ENCODE measurements at regions not wholly inside any gene's neighbourhood (a gene's known extent, or its start where the extent isn't known, plus 50 kb on each side); places are given as distances from the start of the nearest gene placed in this dataset.

DNA sequence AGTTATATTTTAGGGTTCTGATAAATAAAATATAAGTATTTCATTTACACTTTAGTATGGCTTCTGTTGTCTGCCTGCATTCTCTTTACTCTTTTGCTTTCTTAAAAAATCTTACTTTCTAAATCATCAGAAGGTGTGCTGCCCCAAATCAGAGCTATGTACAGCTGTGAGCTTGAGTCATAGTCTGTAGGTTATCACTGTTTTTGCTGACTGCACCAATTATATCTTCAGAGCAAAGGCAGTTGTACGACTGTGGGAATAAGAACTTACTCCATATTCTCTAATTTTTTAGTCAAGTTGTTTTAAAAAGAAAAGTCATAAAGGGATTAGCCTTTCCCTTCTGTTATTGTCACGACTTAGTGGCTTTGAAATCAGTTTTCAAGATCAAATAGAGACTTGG, 1649.0 kb downstream of the HACE1 start:
- TF ChIP-seq ZNF316 (IDR thresholded peaks at IDR 0.05) (peak; percentile 30; the same call in 1 of the 2 replicates), KDM1A (IDR thresholded peaks at IDR 0.05) (no peak)
- Histone ChIP-seq H3K36me3 (ENCODE audit: control insufficient read depth, insufficient read depth, low read length) (no peaks in the 10 kb centered on the region), H3K79me2 (ENCODE audit: control insufficient read depth, insufficient read depth, low read length) (no peaks in the 10 kb centered on the region), H3K27ac (ENCODE audit: extremely low read depth, low read depth, low read length) (no peak overlapping the region), H4K20me1 (replicated peaks; ENCODE audit: control insufficient read depth, insufficient read depth, low read length) (no peaks in the 10 kb centered on the region), H3K27me3 (ENCODE audit: control insufficient read depth in 2 of 2, insufficient read depth in 2 of 2, low read length in 2 of 2) (no peaks in the 10 kb centered on the region), H2AFZ (ENCODE audit: low read depth, low read length) (no peak overlapping the region), H3K4me3 (no peak overlapping the region), H3K9me3 (replicated peaks; ENCODE audit: control insufficient read depth, insufficient read depth, low read depth, low read length) (no peaks in the 10 kb centered on the region), H3K9ac (ENCODE audit: insufficient read depth in 1 of 2, low read depth in 2 of 2, low read length in 2 of 2) (no peak overlapping the region), H3K4me1 (replicated peaks in 1 of 2; ENCODE audit: control insufficient read depth in 2 of 2, insufficient read depth in 2 of 2, low read length in 2 of 2) (no peaks in the 10 kb centered on the region), H3K4me2 (ENCODE audit: insufficient read depth, low read length) (no peak overlapping the region), H3K9me1 (ENCODE audit: control insufficient read depth, insufficient read depth, low read length) (no peaks in the 10 kb centered on the region)
- in situ Hi-C loops (cut with MboI): no loop called here
- intact Hi-C loops (cut with micrococcal nuclease): no loop called here
- 0% methylated on average over 2 of the region's 2 CpGs for WGBS (ENCODE audit: insufficient coverage, low coverage, missing lambda C conversion rate)
- ChIA-PET CTCF (ENCODE audit: low intra/inter-chr PET ratio) (no interaction called here), POLR2A (no interaction called here)
- ATAC-seq (no peak), FAIRE-seq (no peak), DNase-seq (ENCODE audit: extremely low read depth in 1 of 4, low spot score in 3 of 4) (no peak)
- no TSS peak for BruUV-seq (replicated peaks)

GRCh38 chr6:103198386-103198785, 1661.3 kb downstream of the HACE1 start:
- ATAC-seq (no peak), DNase-seq (ENCODE audit: extremely low read depth in 1 of 4, low spot score in 3 of 4) (no peak), FAIRE-seq (no peak)
- Histone ChIP-seq H3K4me3 (no peak overlapping the region), H3K27ac (ENCODE audit: extremely low read depth, low read depth, low read length) (no peak overlapping the region), H3K9me1 (ENCODE audit: control insufficient read depth, insufficient read depth, low read length) (no peaks in the 10 kb centered on the region), H3K9ac (ENCODE audit: insufficient read depth in 1 of 2, low read depth in 2 of 2, low read length in 2 of 2) (no peak overlapping the region), H3K4me1 (replicated peaks in 1 of 2; ENCODE audit: control insufficient read depth in 2 of 2, insufficient read depth in 2 of 2, low read length in 2 of 2) (no peaks in the 10 kb centered on the region), H3K27me3 (ENCODE audit: control insufficient read depth in 2 of 2, insufficient read depth in 2 of 2, low read length in 2 of 2) (no peaks in the 10 kb centered on the region), H3K4me2 (ENCODE audit: insufficient read depth, low read length) (no peak overlapping the region), H3K79me2 (ENCODE audit: control insufficient read depth, insufficient read depth, low read length) (no peaks in the 10 kb centered on the region), H4K20me1 (replicated peaks; ENCODE audit: control insufficient read depth, insufficient read depth, low read length) (no peaks in the 10 kb centered on the region), H2AFZ (ENCODE audit: low read depth, low read length) (no peak overlapping the region), H3K36me3 (ENCODE audit: control insufficient read depth, insufficient read depth, low read length) (no peaks in the 10 kb centered on the region), H3K9me3 (replicated peaks; ENCODE audit: control insufficient read depth, insufficient read depth, low read depth, low read length) (no peaks in the 10 kb centered on the region)
- in situ Hi-C loops (cut with MboI): no loop called here
- ChIA-PET CTCF (ENCODE audit: low intra/inter-chr PET ratio) (no interaction called here), POLR2A (no interaction called here)
- 0% methylated on average over 5 of the region's 6 CpGs for WGBS (ENCODE audit: insufficient coverage, low coverage, missing lambda C conversion rate)
- intact Hi-C loops (cut with micrococcal nuclease): no loop called here
- BruUV-seq (replicated peaks): no TSS peak
- TF ChIP-seq, protein P1, sequence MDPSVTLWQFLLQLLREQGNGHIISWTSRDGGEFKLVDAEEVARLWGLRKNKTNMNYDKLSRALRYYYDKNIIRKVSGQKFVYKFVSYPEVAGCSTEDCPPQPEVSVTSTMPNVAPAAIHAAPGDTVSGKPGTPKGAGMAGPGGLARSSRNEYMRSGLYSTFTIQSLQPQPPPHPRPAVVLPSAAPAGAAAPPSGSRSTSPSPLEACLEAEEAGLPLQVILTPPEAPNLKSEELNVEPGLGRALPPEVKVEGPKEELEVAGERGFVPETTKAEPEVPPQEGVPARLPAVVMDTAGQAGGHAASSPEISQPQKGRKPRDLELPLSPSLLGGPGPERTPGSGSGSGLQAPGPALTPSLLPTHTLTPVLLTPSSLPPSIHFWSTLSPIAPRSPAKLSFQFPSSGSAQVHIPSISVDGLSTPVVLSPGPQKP (CRISPR knock-in tag; IDR thresholded peaks at IDR 0.05): no peak
- TF ChIP-seq ZBTB33 (CRISPR knock-in tag; IDR thresholded peaks at IDR 0.05) (no peak), ADNP (tag; IDR thresholded peaks at IDR 0.05) (no peak), HNRNPK (IDR thresholded peaks at IDR 0.05; ENCODE audit: low read depth, low read length, poor library complexity, severe bottlenecking) (no peak), ZNF347 (CRISPR knock-in tag; IDR thresholded peaks at IDR 0.05; ENCODE audit: low read depth) (no peak), DACH1 (IDR thresholded peaks at IDR 0.05; ENCODE audit: partially characterized antibody) (no peak), HEY1 (CRISPR knock-in tag; IDR thresholded peaks at IDR 0.05; ENCODE audit: borderline replicate concordance) (no peak), EP400 (IDR thresholded peaks at IDR 0.05) (no peak), RBM22 (IDR thresholded peaks at IDR 0.05; ENCODE audit: low read depth, low read length, poor library complexity, severe bottlenecking) (no peak)
- TF ChIP-seq, protein P2, sequence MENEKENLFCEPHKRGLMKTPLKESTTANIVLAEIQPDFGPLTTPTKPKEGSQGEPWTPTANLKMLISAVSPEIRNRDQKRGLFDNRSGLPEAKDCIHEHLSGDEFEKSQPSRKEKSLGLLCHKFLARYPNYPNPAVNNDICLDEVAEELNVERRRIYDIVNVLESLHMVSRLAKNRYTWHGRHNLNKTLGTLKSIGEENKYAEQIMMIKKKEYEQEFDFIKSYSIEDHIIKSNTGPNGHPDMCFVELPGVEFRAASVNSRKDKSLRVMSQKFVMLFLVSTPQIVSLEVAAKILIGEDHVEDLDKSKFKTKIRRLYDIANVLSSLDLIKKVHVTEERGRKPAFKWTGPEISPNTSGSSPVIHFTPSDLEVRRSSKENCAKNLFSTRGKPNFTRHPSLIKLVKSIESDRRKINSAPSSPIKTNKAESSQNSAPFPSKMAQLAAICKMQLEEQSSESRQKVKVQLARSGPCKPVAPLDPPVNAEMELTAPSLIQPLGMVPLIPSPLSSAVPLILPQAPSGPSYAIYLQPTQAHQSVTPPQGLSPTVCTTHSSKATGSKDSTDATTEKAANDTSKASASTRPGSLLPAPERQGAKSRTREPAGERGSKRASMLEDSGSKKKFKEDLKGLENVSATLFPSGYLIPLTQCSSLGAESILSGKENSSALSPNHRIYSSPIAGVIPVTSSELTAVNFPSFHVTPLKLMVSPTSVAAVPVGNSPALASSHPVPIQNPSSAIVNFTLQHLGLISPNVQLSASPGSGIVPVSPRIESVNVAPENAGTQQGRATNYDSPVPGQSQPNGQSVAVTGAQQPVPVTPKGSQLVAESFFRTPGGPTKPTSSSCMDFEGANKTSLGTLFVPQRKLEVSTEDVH (IDR thresholded peaks at IDR 0.05; ENCODE audit: low read depth, partially characterized antibody): no peak
